ENCODE measurements at regions not wholly inside any gene's neighbourhood (a gene's known extent, or its start where the extent isn't known, plus 50 kb on each side); places are given as distances from the start of the nearest gene placed in this dataset.

GRCh38 chr10:65534771-65535170 lies 1391.1 kb upstream of the LRRTM3 start:
- DNase-seq (ENCODE audit: low spot score), result no peak

GRCh38 chr10:65544756-65545155 lies 1381.1 kb upstream of the LRRTM3 start:
- DNase-seq (ENCODE audit: low spot score), result no peak

- DNase-seq (ENCODE audit: low spot score), result no peak
Measured at GRCh38 chr10:65548001-65548400, 1377.8 kb upstream of the LRRTM3 start.

- no peak for DNase-seq (ENCODE audit: low spot score)
Measured at GRCh38 chr10:65550761-65551160, 1375.1 kb upstream of the LRRTM3 start.

- no peak for DNase-seq (ENCODE audit: low spot score)
Measured at GRCh38 chr10:65555192-65555591, 1370.6 kb upstream of the LRRTM3 start.

- DNase-seq (ENCODE audit: low spot score), result no peak
Measured at GRCh38 chr10:65556006-65556405, 1369.8 kb upstream of the LRRTM3 start.

GRCh38 chr10:65559369-65559768 lies 1366.5 kb upstream of the LRRTM3 start:
- no peak for DNase-seq (ENCODE audit: low spot score)

- DNase-seq (ENCODE audit: low spot score), result no peak
Measured at GRCh38 chr10:65565246-65565645, 1360.6 kb upstream of the LRRTM3 start.

GRCh38 chr10:65566906-65567305 lies 1358.9 kb upstream of the LRRTM3 start:
- DNase-seq (ENCODE audit: low spot score), result no peak

- no peak for DNase-seq (ENCODE audit: low spot score)
Measured at GRCh38 chr10:65570143-65571010, 1355.5 kb upstream of the LRRTM3 start.

GRCh38 chr10:65571011-65571570 lies 1354.7 kb upstream of the LRRTM3 start:
- no peak for DNase-seq (ENCODE audit: low spot score)

GRCh38 chr10:65581426-65582026 lies 1344.3 kb upstream of the LRRTM3 start:
- no peak for DNase-seq (ENCODE audit: low spot score)

- no peak for DNase-seq (ENCODE audit: low spot score)
Measured at GRCh38 chr10:65602182-65602865, 1323.5 kb upstream of the LRRTM3 start.

- no peak for DNase-seq (ENCODE audit: low spot score)
Measured at GRCh38 chr10:65611592-65611991, 1314.2 kb upstream of the LRRTM3 start.

GRCh38 chr10:65614956-65615565 lies 1310.8 kb upstream of the LRRTM3 start:
- no peak for DNase-seq (ENCODE audit: low spot score)

GRCh38 chr10:65618126-65618525 lies 1307.7 kb upstream of the LRRTM3 start:
- no peak for DNase-seq (ENCODE audit: low spot score)

GRCh38 chr10:65620404-65621048 lies 1305.3 kb upstream of the LRRTM3 start:
- no peak for DNase-seq (ENCODE audit: low spot score)

- DNase-seq (ENCODE audit: low spot score), result no peak
Measured at GRCh38 chr10:65622608-65623007, 1303.2 kb upstream of the LRRTM3 start.

- DNase-seq (ENCODE audit: low spot score), result no peak
Measured at GRCh38 chr10:65628493-65629139, 1297.2 kb upstream of the LRRTM3 start.

- no peak for DNase-seq (ENCODE audit: low spot score)
Measured at GRCh38 chr10:65660006-65660405, 1265.8 kb upstream of the LRRTM3 start.

- DNase-seq (ENCODE audit: low spot score), result no peak
Measured at GRCh38 chr10:65670087-65670486, 1255.7 kb upstream of the LRRTM3 start.
